WTC11 (cell line): ENCODE measurements at regions not wholly inside any gene's neighbourhood (a gene's known extent, or its start where the extent isn't known, plus 50 kb on each side); places are given as distances from the start of the nearest gene placed in this dataset.

ENCODE experiments used
- ATF2 ChIP-seq: sonication (generic); formaldehyde crosslinking; IDR thresholded peaks from 2 replicates; pipeline ENCODE4 v1.8.1; 2022; ENCODE audit warnings: low read depth, missing genetic modification reagents, borderline replicate concordance
- CBFB ChIP-seq: sonication (generic); formaldehyde crosslinking; IDR thresholded peaks from 2 replicates; pipeline ENCODE4 v1.8.1; 2022; ENCODE audit warnings: mild to moderate bottlenecking, low read depth, missing genetic modification reagents
- CREM ChIP-seq: sonication (generic); formaldehyde crosslinking; IDR thresholded peaks from 2 replicates; pipeline ENCODE4 v1.8.1; 2022; ENCODE audit warnings: mild to moderate bottlenecking, missing genetic modification reagents, moderate library complexity
- CTCF ChIP-seq: fragments of 200-600 bp; IDR thresholded peaks from 2 replicates; pipeline ENCODE4 v1.8.0; 2022; ENCODE audit warnings: antibody characterized with exemption
- JUN ChIP-seq: sonication (generic); formaldehyde crosslinking; IDR thresholded peaks from 2 replicates; pipeline ENCODE4 v1.8.0; 2023; ENCODE audit warnings: mild to moderate bottlenecking, missing genetic modification reagents
- NR3C1 ChIP-seq: sonication (generic); formaldehyde crosslinking; conservative IDR thresholded peaks from 2 replicates; pipeline ENCODE4 v1.8.1; 2023; ENCODE audit warnings: low read depth, mild to moderate bottlenecking, missing genetic modification reagents
- PRDM15 ChIP-seq: sonication (generic); formaldehyde crosslinking; IDR thresholded peaks from 2 replicates; pipeline ENCODE4 v1.8.0; 2022; ENCODE audit warnings: missing genetic modification reagents
- PREB ChIP-seq: sonication (generic); formaldehyde crosslinking; IDR thresholded peaks from 2 replicates; pipeline ENCODE4 v1.8.1; 2022; ENCODE audit warnings: mild to moderate bottlenecking, missing genetic modification reagents, moderate library complexity, borderline replicate concordance
- SP1 ChIP-seq: sonication (generic); formaldehyde crosslinking; conservative IDR thresholded peaks from 2 replicates; pipeline ENCODE4 v1.8.1; 2022; ENCODE audit warnings: missing genetic modification reagents
- USF2 ChIP-seq: sonication (generic); formaldehyde crosslinking; IDR thresholded peaks from 2 replicates; pipeline ENCODE4 v1.8.1; 2023; ENCODE audit warnings: mild to moderate bottlenecking, missing genetic modification reagents, moderate library complexity
- TF ChIP-seq, protein P1 (sequence below): sonication (generic); formaldehyde crosslinking; IDR thresholded peaks from 2 replicates; pipeline ENCODE4 v1.8.0; 2022; ENCODE audit warnings: mild to moderate bottlenecking, missing genetic modification reagents
- TF ChIP-seq, protein P2 (sequence below): sonication (generic); formaldehyde crosslinking; IDR thresholded peaks from 2 replicates; pipeline ENCODE4 v1.8.1; 2022; ENCODE audit warnings: low read depth, mild to moderate bottlenecking, moderate library complexity, missing genetic modification reagents, borderline replicate concordance
- TF ChIP-seq, protein P3 (sequence below): sonication (generic); formaldehyde crosslinking; IDR thresholded peaks from 2 replicates; pipeline ENCODE4 v1.8.0; 2022; ENCODE audit warnings: mild to moderate bottlenecking, missing genetic modification reagents

- TF ChIP-seq CTCF = no peak
- TF ChIP-seq, protein P1, sequence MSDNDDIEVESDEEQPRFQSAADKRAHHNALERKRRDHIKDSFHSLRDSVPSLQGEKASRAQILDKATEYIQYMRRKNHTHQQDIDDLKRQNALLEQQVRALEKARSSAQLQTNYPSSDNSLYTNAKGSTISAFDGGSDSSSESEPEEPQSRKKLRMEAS (CRISPR knock-in tag) = no peak
- TF ChIP-seq USF2 (CRISPR knock-in tag) = no peak
- no peak for TF ChIP-seq SP1
- no peak for TF ChIP-seq ATF2 (CRISPR knock-in tag)
- TF ChIP-seq PREB = no peak
- TF ChIP-seq, protein P2, sequence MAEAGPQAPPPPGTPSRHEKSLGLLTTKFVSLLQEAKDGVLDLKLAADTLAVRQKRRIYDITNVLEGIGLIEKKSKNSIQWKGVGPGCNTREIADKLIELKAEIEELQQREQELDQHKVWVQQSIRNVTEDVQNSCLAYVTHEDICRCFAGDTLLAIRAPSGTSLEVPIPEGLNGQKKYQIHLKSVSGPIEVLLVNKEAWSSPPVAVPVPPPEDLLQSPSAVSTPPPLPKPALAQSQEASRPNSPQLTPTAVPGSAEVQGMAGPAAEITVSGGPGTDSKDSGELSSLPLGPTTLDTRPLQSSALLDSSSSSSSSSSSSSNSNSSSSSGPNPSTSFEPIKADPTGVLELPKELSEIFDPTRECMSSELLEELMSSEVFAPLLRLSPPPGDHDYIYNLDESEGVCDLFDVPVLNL (CRISPR knock-in tag) = no peak
- TF ChIP-seq CREM (CRISPR knock-in tag) = no peak
- TF ChIP-seq CBFB (CRISPR knock-in tag) = no peak
- TF ChIP-seq, protein P3, sequence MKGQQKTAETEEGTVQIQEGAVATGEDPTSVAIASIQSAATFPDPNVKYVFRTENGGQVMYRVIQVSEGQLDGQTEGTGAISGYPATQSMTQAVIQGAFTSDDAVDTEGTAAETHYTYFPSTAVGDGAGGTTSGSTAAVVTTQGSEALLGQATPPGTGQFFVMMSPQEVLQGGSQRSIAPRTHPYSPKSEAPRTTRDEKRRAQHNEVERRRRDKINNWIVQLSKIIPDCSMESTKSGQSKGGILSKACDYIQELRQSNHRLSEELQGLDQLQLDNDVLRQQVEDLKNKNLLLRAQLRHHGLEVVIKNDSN (CRISPR knock-in tag) = no peak
- no peak for TF ChIP-seq PRDM15
- TF ChIP-seq JUN (CRISPR knock-in tag) = no peak
- TF ChIP-seq NR3C1 (CRISPR knock-in tag) = no peak
Observed at GRCh38 chr9:21615018-21615417, 132.9 kb upstream of the IFNE start.
